ENCODE measurements at regions not wholly inside any gene's neighbourhood (a gene's known extent, or its start where the extent isn't known, plus 50 kb on each side); places are given as distances from the start of the nearest gene placed in this dataset.
A peak's percentile ranks its signal among the peaks of the same experiment; 100 is the strongest.

DNA sequence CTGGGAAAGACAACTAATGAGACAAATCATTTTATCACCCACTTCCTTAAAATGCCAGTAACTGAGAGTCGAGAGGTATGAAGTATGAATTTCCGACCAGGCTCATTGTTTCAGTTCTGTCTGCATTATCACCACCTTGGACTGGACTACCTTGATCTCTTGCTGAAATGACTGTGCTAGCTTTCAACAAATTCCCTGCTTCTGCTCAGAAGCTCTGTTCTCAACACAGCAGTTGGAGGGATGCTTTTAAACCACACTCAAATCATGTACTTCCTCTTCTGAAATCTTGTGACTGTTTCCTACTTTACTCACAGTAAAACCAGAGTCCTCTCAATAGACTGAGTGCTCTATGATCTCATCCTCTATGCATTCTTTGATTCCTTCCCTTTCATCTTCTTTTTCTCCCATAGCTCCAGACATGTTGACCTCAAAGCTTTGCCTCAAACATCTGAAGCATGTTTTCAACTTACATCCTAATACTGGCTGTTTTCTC lies 195.8 kb downstream of the KCNJ2 start:
- Histone ChIP-seq H3K4me3 (no peak overlapping the region), H2AFZ (no peak overlapping the region), H3K27ac (peak overlapping the region; percentile 10), H3K27me3 (no peaks in the 10 kb centered on the region), H3K79me2 (no peaks in the 10 kb centered on the region), H3K36me3 (replicated peaks; ENCODE audit: insufficient read depth, low read depth) (no peaks in the 10 kb centered on the region), H4K20me1 (ENCODE audit: insufficient read depth, poor library complexity, severe bottlenecking) (no peaks in the 10 kb centered on the region), H3K4me1 (ENCODE audit: insufficient read depth) (no peaks in the 10 kb centered on the region), H3K9me2 (replicated peaks; ENCODE audit: insufficient read depth) (no peaks in the 10 kb centered on the region), H3K9me3 (ENCODE audit: low read depth) (no peaks in the 10 kb centered on the region), H3K4me2 (no peak overlapping the region)
- WGBS (ENCODE audit: low lambda C conversion rate, missing lambda C conversion rate), result 45% methylated on average over 2 of the region's 2 CpGs
- peak; percentile 19 for DNase-seq (ENCODE audit: low spot score)
- TF ChIP-seq EZH2 (IDR thresholded peaks at IDR 0.05; ENCODE audit: borderline replicate concordance), result no peak
- TF ChIP-seq, protein P1, sequence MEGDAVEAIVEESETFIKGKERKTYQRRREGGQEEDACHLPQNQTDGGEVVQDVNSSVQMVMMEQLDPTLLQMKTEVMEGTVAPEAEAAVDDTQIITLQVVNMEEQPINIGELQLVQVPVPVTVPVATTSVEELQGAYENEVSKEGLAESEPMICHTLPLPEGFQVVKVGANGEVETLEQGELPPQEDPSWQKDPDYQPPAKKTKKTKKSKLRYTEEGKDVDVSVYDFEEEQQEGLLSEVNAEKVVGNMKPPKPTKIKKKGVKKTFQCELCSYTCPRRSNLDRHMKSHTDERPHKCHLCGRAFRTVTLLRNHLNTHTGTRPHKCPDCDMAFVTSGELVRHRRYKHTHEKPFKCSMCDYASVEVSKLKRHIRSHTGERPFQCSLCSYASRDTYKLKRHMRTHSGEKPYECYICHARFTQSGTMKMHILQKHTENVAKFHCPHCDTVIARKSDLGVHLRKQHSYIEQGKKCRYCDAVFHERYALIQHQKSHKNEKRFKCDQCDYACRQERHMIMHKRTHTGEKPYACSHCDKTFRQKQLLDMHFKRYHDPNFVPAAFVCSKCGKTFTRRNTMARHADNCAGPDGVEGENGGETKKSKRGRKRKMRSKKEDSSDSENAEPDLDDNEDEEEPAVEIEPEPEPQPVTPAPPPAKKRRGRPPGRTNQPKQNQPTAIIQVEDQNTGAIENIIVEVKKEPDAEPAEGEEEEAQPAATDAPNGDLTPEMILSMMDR (IDR thresholded peaks at IDR 0.05; ENCODE audit: poor library complexity), result no peak

DNA sequence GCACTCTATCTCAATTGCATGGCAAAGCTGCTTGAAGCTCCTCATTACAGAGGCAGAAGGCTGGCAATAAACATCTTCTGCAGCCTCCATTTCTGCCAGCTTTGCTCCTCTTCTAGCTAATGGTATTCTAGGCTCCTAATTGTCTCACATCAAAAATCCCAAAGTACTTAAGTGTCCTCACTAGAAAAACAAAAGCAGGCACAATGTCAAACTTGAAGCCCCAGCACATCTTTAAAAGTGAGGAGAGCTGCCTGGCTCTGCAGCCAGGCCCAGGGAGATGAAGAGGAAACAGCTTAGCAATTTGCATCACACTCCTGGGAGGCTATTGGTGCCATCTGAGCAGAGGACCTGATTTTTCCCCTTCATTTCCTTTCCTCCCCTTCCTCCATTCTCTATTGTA lies 197.1 kb downstream of the KCNJ2 start:
- H4K20me1 ChIP-seq (ENCODE audit: insufficient read depth, poor library complexity, severe bottlenecking), result no peaks in the 10 kb centered on the region
- no peaks in the 10 kb centered on the region for H3K4me1 ChIP-seq (ENCODE audit: insufficient read depth)
- H3K27ac ChIP-seq, result no peak overlapping the region
- no peak for TF ChIP-seq EZH2 (IDR thresholded peaks at IDR 0.05; ENCODE audit: borderline replicate concordance)
- no peak for TF ChIP-seq EZH2phosphoT487 (IDR thresholded peaks at IDR 0.05; ENCODE audit: low read depth, severe bottlenecking, unreplicated experiment)
- TF ChIP-seq, protein P1 (IDR thresholded peaks at IDR 0.05; ENCODE audit: poor library complexity), result no peak
- no peak overlapping the region for H3K4me3 ChIP-seq
- no peak overlapping the region for H3K4me2 ChIP-seq
- DNase-seq (ENCODE audit: low spot score), result no peak
- H3K9me2 ChIP-seq (replicated peaks; ENCODE audit: insufficient read depth), result no peaks in the 10 kb centered on the region
- H3K79me2 ChIP-seq, result no peaks in the 10 kb centered on the region
- no peaks in the 10 kb centered on the region for H3K27me3 ChIP-seq
- H3K9me3 ChIP-seq (ENCODE audit: low read depth), result no peaks in the 10 kb centered on the region
- H2AFZ ChIP-seq, result no peak overlapping the region
- no peaks in the 10 kb centered on the region for H3K36me3 ChIP-seq (replicated peaks; ENCODE audit: insufficient read depth, low read depth)

DNA sequence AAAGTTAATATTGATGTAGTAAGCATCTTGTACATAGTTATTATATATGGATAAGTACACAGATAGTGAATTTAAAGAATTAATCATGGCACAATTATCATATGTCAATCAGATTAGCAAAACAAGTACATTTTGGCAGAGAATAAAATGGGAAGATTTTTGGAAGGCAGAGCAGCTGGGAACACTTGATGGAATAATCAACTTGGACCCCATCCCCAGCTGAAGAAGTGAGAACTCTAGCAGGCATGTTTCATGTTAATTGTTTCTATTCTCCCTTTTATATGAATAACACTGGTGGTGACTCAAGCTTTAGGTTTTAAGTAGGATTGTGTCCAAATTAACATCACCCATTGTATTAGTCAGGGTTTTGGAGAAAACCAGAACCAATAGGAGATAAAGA lies 198.7 kb downstream of the KCNJ2 start:
- no peaks in the 10 kb centered on the region for H3K9me2 ChIP-seq (replicated peaks; ENCODE audit: insufficient read depth)
- no peaks in the 10 kb centered on the region for H3K79me2 ChIP-seq
- H4K20me1 ChIP-seq (ENCODE audit: insufficient read depth, poor library complexity, severe bottlenecking), result no peaks in the 10 kb centered on the region
- H3K9me3 ChIP-seq (ENCODE audit: low read depth), result no peaks in the 10 kb centered on the region
- no peaks in the 10 kb centered on the region for H3K36me3 ChIP-seq (replicated peaks; ENCODE audit: insufficient read depth, low read depth)
- no peak overlapping the region for H2AFZ ChIP-seq
- no peaks in the 10 kb centered on the region for H3K27me3 ChIP-seq
- DNase-seq (ENCODE audit: low spot score), result no peak
- H3K4me3 ChIP-seq, result no peak overlapping the region
- H3K27ac ChIP-seq, result no peak overlapping the region
- H3K4me2 ChIP-seq, result no peak overlapping the region
- TF ChIP-seq, protein P1 (IDR thresholded peaks at IDR 0.05; ENCODE audit: poor library complexity), result no peak
- TF ChIP-seq EZH2phosphoT487 (IDR thresholded peaks at IDR 0.05; ENCODE audit: low read depth, severe bottlenecking, unreplicated experiment) (no peak), EZH2 (IDR thresholded peaks at IDR 0.05; ENCODE audit: borderline replicate concordance) (no peak)
- no peaks in the 10 kb centered on the region for H3K4me1 ChIP-seq (ENCODE audit: insufficient read depth)

DNA sequence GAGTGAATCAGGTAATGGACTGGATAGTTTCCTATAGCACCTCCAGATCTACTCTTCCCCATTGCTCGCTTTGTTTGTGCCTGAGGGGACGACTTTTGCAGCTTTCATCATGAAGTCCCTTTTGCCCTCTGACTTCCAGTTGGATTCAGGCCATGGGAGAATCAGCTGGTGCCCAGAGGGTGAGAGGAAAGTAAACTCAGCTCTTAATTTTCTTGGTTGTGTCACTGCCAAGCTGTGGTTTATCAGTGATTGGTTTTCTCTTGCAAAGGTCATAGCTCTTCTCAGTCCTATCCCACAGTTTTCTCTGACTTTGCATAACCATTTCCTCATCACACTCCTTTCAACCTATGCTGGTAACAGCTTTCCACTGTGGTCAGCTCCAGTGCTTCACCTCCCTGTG lies 200.1 kb downstream of the KCNJ2 start:
- no peak overlapping the region for H2AFZ ChIP-seq
- H3K9me3 ChIP-seq (ENCODE audit: low read depth), result no peaks in the 10 kb centered on the region
- H3K36me3 ChIP-seq (replicated peaks; ENCODE audit: insufficient read depth, low read depth), result no peaks in the 10 kb centered on the region
- no peak overlapping the region for H3K4me2 ChIP-seq
- H3K9me2 ChIP-seq (replicated peaks; ENCODE audit: insufficient read depth), result no peaks in the 10 kb centered on the region
- no peaks in the 10 kb centered on the region for H3K79me2 ChIP-seq
- H3K4me3 ChIP-seq, result no peak overlapping the region
- TF ChIP-seq, protein P1 (IDR thresholded peaks at IDR 0.05; ENCODE audit: poor library complexity), result no peak
- TF ChIP-seq EZH2phosphoT487 (IDR thresholded peaks at IDR 0.05; ENCODE audit: low read depth, severe bottlenecking, unreplicated experiment) (no peak), EZH2 (IDR thresholded peaks at IDR 0.05; ENCODE audit: borderline replicate concordance) (no peak)
- H4K20me1 ChIP-seq (ENCODE audit: insufficient read depth, poor library complexity, severe bottlenecking), result no peaks in the 10 kb centered on the region
- H3K4me1 ChIP-seq (ENCODE audit: insufficient read depth), result no peaks in the 10 kb centered on the region
- 66% methylated on average over 2 of the region's 2 CpGs for WGBS (ENCODE audit: low lambda C conversion rate, missing lambda C conversion rate)
- no peak overlapping the region for H3K27ac ChIP-seq
- no peaks in the 10 kb centered on the region for H3K27me3 ChIP-seq
- no peak for DNase-seq (ENCODE audit: low spot score)

Measured in hepatocyte (in vitro differentiated cells).